GM19035 (cell line): ENCODE measurements at regions not wholly inside any gene's neighbourhood (a gene's known extent, or its start where the extent isn't known, plus 50 kb on each side); places are given as distances from the start of the nearest gene placed in this dataset.

ENCODE experiments used
- ATAC-seq: cut with Tn5 transposase; IDR thresholded peaks from one replicate; pipeline ENCODE4 v1.9.1; 2021; ENCODE audit not compliant: unreplicated experiment

DNA sequence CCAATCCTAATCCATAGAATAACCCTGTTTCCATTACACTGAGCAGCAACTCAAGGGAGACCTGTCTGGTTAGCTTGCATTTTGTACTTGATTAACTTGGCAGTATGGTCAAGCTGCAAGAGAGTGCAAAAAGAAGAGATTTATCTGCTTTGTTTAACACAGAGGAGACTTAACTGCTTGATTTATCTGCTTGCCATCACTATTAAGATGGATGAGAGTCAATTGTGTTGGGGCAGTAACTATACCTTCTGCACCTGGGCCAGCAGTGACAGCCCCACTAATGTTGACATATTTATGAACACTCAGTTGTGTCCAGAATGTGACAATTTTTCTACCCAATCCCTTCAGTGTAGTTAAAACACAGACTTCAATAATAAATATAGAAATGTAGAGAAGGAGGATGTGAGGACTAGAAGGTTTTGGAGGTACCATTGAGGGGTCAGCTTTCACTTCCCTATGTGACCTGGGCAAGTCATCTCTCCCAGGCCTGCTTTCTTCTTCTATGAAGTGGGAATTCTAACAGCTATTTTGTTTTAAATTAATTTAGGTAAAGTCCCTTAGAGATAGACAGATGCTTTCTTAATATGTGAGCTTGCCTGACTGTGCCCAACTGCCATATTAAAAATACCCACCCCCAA is 159.1 kb upstream of the KCNK2 start:
- no peak for ATAC-seq

GRCh38 chr1:214927796-214928195 is 154.7 kb upstream of the KCNK2 start:
- ATAC-seq = no peak

DNA sequence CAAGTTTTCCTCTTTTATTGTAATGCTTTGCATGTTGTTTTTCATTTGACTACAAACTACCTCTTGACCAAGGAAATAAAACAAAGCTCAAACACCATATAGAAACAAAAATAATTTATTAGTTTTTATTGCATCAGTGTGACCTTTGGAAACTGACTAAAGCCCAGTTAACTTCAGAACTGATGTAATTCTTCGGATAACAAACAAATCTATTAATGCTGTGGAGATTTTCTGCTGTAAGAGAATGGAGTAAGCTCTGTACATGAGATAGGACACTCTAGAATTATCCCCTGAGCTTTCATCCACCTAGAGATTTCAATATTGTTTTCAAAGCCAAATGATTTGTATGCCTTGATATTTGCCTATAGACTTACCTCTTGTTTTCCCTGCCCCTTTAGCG is 154.0 kb upstream of the KCNK2 start:
- ATAC-seq = no peak

DNA sequence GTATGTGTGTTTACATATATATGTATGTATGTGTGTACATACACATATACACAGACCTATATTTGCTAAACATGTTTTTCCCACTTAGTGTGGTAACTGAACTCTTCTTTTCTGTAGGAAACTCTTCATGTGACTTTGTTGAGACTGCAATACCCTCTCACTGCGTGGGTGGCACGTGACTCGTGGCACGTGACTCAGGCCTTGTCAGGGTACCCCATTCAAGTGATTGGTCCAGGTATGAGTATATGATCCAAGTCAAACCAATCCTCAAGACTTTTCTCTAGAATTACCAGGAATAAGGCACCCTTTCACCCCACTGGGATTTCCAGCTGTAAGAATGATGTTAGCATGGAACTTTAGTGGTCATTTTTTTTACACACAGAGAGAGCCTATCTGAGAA is 149.2 kb upstream of the KCNK2 start:
- no peak for ATAC-seq

DNA sequence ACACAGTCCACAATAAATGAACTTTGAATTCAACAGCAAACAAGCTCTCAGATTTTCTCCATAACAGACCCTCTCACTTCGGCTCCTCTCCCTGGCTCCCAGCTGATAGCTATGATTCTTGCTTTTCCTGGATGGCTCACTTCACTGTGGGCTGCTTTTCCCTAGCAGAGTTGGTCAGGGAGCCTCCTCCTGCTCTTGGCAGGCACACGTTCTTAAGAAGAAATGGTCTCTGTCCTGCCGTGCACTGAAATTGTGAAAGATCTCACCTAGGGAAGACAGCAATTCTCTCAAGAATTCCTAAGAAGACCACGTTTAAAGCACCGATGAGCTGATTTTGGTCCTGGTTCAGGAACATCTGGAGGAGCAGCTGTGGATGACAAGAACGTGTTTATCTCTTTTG is 148.5 kb upstream of the KCNK2 start:
- ATAC-seq = no peak

DNA sequence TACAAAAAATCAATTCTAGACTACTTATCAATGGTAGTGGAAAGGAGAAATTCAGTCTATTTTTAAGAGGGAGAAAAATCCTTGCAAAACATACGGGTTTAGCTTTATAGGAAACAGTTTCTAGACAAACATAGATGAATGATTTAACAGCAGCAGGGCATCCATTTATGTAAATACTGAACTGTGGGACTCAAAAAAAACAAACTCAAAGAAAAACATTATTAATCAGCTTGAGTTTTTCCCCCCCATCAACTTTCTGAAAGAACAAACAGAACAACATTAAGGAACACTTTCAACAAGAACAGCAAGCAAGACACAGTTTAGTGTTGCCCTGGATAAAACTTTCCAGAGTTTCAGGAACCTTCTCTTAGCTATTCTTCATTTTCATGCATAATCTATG is 147.3 kb upstream of the KCNK2 start:
- no peak for ATAC-seq

DNA sequence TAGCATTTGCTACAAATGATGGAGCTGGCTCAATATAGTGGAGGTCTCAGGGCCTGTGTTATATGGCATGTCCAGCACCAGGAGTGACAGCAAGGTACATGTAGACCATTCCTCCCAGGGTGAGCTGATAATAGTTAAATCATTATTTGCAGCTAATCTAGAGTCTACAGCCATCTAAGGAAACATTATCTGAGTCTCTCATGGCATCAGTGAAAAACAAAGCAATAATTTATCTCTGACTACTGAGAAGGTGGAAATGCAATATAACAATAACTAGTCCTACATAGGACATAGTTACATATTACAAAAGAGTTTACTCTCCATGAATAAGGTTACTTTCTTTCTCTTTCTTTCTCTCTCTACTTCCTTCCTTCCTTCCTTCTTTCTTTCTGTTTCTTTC is 143.4 kb upstream of the KCNK2 start:
- ATAC-seq = no peak

- no peak for ATAC-seq
These were observed 141.5 kb upstream of the KCNK2 start for GRCh38 chr1:214941061-214941460.

DNA sequence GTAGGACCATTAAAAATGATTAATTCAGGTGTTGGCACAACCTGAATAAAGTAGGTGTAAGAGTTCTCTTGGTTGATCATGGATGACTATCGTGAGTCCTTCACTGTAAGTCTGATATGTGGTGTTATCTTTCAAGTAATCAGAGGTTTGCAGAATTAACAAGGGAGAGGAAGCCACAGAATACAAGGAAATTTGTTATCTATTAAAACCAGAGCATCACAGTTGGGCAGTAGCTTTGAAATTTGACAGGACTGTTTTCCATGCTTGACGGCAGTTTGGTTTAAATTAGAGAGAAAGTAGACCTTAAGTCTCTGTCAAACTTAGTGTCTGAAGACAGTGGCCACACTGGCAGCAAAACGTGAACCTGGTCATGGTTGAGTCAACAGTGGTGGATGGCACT is 139.5 kb upstream of the KCNK2 start:
- ATAC-seq = no peak

GRCh38 chr1:214946615-214947014 is 135.9 kb upstream of the KCNK2 start:
- no peak for ATAC-seq

- ATAC-seq = no peak
These were observed 129.9 kb upstream of the KCNK2 start for GRCh38 chr1:214952648-214953047.

DNA sequence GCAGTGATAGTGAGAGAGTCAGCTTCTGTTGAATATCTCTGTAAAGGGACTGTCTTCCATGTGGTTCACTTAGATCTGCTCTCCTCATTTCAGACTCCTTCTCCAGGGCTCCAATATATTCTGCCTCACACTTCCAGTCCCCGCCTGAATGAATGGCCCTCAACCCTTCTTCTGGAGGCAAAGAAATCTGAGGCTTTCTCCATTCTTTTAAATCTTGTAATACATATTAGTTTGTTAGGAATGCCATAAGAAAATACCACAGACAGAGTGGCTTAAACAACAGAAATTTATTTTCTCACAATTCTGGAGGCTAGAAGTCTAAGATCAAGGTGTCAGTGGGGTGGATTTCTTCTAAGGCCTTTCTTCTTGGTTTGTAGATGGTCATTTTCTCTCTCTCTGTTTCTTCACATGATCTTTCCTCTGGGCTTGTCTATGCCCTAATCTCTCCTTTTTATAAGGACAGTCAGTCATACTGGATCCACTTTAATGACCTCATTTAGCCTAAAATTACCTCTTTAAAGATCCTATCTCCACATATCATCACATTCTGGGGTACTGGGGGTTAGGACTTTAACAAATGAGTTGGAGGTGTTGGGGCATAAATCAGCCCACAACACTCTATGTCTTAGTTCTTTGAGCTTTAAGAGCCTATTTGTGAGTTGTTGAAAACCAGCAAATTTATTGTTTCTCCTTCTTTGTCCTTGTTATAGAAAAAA is 128.5 kb upstream of the KCNK2 start:
- ATAC-seq = no peak

DNA sequence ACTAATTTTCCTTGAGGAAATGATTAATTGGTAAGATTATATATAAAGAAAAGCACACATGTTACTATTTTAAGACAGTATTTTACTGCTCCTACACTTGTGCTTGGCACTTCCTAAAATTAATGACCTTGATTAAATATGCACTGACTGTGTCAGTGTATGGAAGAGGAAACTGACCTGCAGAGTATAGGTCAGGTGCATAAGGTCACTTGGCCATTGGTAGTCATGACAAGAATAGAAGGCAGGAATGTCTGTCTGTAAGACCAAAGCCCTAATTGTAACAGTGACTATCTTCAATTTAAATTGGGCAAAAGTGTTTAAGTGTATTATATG is 128.0 kb upstream of the KCNK2 start:
- no peak for ATAC-seq

DNA sequence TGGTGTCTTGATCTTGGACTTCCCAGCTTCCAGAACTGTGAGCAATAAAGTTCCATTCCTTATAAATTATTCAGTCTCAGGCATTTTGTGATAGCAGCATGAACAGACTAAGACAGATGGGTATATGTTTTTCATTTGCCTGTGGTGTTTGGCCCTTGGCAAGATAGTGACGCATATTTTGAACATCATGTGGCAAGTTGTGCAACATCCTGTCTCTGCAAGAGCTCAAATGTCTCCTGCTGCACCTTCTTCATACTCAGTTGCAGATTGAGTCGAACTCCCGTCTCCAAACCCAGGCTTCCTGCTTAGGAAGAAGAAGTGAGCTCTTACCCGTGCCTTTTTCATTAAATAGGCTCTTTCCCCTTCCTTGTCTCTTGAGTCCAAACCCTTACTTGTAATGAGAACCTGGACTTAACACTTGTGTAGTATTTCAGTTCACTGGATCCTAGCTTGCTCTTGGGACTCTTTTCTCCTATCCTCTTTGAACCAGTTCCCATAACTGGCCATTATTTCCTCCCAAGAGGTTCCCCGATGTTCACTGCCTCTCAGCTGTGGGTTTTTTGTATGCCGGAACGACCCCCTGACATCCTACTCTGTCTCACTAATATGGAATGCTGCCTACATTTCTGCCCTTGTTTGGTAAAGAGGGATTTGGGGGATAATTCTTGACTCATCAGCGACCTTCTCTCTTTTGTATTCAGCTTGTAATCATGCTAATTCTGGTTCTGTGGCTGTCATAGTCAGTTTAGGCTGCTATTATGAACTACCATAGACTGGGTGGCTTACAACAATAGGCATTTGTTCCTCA is 125.0 kb upstream of the KCNK2 start:
- ATAC-seq = no peak

DNA sequence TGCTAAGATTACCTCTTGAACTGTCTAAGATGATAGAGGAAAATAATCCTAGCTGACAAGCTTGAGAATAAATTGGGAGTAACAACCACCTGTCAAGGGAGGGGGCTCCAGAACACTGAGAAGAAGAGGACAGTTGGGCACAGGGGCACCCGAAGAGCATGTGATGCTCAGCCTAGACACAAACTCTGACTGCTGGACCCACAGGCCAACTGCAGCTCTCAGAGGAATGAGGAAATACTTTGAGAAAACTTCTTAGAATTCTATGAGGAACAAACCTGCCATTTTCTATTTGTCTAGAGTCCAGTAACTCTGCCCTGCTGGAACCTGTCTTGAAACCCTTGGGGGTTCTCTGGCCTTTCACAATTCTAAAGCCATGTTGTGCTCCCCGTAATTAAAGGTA is 124.1 kb upstream of the KCNK2 start:
- no peak for ATAC-seq

DNA sequence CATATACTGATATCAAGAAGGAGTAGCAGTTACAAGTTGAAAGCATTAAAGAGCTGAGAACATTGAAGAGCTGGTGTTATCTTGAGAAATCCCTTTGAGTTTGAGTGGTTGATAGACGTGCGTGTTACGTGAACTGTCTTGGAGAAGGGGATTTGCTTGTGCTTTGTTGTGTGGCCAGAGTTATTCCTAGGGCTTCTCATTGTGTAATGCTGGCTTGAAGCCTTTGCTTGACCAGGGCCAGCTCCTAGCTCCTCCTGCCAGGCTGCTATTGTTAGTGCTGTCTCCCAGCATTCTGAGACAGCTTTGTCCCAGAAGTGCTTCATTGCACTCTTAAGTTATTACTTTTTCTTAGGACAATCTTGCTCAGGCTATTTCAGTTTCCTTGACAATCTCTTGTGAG is 116.2 kb upstream of the KCNK2 start:
- no peak for ATAC-seq

DNA sequence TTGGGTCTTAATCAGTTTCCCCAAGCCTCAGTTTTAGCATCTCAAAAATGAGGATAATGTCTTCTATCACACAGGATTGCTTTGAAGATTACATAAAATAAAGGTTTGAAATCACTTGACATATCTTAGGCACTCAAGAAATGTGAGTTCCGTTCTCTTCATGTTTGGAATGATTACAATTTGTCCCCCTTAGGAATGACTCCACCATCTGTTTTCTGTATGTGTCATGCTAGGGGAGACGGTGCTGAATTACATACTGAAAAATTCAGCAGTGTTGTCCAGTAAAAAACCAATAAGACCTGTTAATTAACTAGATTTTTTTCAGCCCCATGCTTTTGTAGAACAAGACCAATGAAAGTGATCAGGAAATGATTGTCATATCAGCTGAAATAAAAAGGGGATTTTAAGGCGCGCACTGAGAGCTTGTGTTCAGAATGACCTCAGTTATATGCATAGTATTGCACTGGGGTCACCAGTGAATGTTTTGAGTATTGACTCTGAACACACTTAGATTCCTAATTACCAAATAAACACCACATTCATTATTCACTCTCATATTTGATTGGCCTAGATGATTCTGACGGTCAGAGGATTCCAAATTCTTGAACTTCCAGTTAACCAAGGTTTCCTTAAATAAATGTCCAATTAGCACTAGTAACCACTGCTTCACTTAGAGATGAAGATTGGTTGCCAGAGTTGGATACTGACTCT is 114.5 kb upstream of the KCNK2 start:
- ATAC-seq = no peak

DNA sequence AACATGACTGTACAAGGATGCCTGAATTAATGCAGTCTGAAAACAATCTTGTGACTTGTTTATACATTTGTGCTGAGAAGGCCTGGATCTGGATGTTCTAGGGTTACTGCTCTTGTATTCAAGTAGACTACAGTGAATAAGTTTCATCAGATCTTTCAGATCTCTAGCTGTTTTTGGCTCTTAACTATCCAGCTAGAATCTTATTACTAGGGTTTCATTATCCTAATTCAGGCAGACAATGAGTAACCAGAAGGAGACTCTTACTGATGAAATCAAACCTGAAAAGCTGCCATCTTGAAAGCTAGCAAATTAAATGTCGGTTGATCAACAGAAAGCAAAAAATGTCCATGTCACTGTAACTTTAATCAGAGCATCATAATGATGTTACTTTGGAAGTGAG is 112.5 kb upstream of the KCNK2 start:
- no peak for ATAC-seq

GRCh38 chr1:214971071-214971470 is 111.5 kb upstream of the KCNK2 start:
- no peak for ATAC-seq

DNA sequence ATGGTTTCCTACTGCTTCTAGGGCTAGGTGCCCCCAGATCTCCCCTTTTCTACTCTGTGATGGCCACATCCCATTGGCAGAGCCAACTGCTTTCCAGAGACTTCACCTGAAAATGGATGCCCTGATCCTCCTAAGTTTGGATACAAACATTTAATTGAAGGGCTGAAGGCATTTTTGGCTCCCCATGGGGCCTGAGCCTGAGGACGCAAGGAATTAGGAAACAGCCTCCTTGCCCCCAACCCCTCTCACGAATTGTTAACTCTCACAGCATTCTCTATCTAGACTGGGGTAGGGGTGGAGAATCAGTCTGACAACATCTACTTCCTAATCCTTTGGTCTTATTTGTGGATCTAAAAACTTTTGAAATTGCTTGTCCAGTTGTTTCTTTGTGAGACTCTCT is 108.5 kb upstream of the KCNK2 start:
- no peak for ATAC-seq

GRCh38 chr1:214976665-214977064 is 105.9 kb upstream of the KCNK2 start:
- ATAC-seq = no peak

DNA sequence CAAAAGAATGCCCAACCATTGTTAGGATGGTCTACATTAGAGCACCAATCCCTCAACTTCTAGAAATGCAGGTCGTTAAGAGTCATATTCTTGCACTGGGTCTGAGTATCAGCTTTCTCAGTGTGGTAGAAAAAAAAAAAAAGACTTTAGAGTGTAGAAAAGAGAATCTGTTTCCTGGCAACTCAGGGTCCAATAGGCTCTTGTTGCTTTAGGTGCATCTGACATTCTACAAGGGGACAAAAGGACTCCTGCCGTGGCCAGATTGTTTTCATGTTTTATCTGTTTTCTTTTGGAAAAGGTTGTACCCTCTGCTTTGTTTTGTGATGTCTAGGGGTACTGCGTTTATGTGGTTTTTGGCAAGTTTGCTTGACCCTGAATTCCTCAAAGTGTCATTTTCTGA is 105.4 kb upstream of the KCNK2 start:
- ATAC-seq = no peak
